Progenitor cell of endocrine pancreas (in vitro differentiated cells): ENCODE measurements at regions not wholly inside any gene's neighbourhood (a gene's known extent, or its start where the extent isn't known, plus 50 kb on each side); places are given as distances from the start of the nearest gene placed in this dataset.
A peak's percentile ranks its signal among the peaks of the same experiment; 100 is the strongest.

Source experiments
- DNase-seq: peaks from one replicate; pipeline ENCODE4 v3.0.0; 2021; ENCODE audit warnings: low spot score; ENCODE audit not compliant: unreplicated experiment
- H3K27ac Mint-ChIP-seq: 2 replicates; pipeline ENCODE4 v1.8.0; 2021; ENCODE audit warnings: mild to moderate bottlenecking, moderate library complexity, mixed read lengths
- H3K27me3 Mint-ChIP-seq: 2 replicates; pipeline ENCODE4 v1.8.0; 2021; ENCODE audit warnings: mixed read lengths
- H3K36me3 Mint-ChIP-seq: 2 replicates; pipeline ENCODE4 v1.8.0; 2022; ENCODE audit warnings: mixed read lengths; ENCODE audit not compliant: insufficient read depth
- H3K4me1 Mint-ChIP-seq: 2 replicates; pipeline ENCODE4 v1.8.0; 2021; ENCODE audit warnings: low read depth, mixed read lengths
- H3K4me3 Mint-ChIP-seq: 2 replicates; pipeline ENCODE4 v1.8.0; 2021; ENCODE audit warnings: low read depth, mild to moderate bottlenecking, moderate library complexity, mixed read lengths
- H3K9me3 Mint-ChIP-seq: 2 replicates; pipeline ENCODE4 v1.8.0; 2021; ENCODE audit warnings: low read depth, mixed read lengths
- TF ChIP-seq, protein P1 (sequence below): fragments of 200-600 bp; sonication (generic); IDR thresholded peaks from one replicate; pipeline ENCODE4 v1.5.0; 2021; ENCODE audit warnings: antibody characterized with exemption, mild to moderate bottlenecking; ENCODE audit not compliant: unreplicated experiment

DNA sequence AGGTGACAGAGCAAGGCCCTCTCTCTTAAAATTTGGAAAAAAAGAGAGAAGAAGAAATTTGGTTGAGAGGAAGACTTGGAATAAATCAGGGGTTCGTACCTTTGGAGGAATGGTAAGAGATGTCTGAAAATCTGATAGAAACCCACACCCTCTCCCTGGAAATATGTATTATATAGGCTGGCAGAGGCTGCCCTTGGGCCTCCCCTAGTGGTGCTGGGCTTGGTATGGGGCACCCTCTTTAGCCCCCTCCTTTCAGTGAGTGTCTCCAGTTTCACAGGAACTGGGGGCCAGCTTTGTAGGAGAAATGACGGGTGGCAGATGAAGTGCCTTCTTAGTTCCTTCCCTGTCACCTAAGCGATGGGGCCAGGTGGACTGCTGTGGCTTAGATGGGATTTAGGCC, 82.9 kb upstream of the SLC2A1 start:
- Mint-ChIP-seq H3K9me3 (no peaks in the 10 kb centered on the region), H3K27ac (no peak overlapping the region), H3K36me3 (no peaks in the 10 kb centered on the region), H3K4me1 (peaks cover 14% of the 10 kb centered on the region), H3K4me3 (no peak overlapping the region), H3K27me3 (peaks cover under 1% of the 10 kb centered on the region)
- TF ChIP-seq, protein P1, sequence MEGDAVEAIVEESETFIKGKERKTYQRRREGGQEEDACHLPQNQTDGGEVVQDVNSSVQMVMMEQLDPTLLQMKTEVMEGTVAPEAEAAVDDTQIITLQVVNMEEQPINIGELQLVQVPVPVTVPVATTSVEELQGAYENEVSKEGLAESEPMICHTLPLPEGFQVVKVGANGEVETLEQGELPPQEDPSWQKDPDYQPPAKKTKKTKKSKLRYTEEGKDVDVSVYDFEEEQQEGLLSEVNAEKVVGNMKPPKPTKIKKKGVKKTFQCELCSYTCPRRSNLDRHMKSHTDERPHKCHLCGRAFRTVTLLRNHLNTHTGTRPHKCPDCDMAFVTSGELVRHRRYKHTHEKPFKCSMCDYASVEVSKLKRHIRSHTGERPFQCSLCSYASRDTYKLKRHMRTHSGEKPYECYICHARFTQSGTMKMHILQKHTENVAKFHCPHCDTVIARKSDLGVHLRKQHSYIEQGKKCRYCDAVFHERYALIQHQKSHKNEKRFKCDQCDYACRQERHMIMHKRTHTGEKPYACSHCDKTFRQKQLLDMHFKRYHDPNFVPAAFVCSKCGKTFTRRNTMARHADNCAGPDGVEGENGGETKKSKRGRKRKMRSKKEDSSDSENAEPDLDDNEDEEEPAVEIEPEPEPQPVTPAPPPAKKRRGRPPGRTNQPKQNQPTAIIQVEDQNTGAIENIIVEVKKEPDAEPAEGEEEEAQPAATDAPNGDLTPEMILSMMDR, result no peak
- DNase-seq, result no peak

DNA sequence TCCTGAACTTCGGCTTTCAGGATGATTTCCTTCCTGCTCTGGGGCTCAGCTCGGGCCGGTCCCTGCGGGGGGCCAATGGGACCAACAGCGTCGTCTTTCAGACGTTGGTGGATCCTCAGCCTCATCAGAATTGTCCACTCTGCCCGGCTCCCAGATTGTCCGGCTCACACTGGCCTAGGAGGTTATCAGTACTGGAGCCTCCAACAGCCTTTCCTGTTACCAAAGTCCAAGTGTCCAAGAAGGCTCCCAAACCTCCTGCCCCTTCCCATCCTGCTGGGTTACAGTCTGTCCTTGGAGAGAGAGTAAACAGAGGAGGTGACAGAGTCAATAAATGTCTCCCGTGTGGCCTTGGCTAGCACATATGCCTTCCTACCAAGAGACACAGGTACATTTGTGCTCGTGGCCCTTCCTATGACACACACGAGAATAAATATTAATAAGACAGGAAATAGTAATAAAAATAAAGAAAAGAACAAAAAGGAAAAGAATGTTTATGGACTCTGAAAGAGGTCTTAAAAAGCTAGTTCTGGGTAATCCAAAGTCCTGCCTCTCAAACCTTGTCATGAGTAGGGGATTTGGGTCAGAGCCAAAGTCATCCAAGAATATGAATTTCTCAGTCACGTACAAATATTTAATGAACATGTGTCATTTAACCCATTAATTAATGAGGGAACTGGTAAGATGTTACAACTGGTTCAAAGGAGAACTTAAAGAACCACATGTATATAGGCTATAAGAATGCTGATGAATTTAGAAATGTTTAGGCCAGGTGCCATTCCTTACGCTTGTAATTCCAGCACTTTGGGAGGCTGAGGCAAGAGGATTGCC, 80.8 kb upstream of the SLC2A1 start:
- H3K27ac Mint-ChIP-seq, result no peak overlapping the region
- no peak overlapping the region for H3K4me3 Mint-ChIP-seq
- H3K4me1 Mint-ChIP-seq, result peaks cover 17% of the 10 kb centered on the region
- TF ChIP-seq, protein P1, result no peak
- H3K36me3 Mint-ChIP-seq, result no peaks in the 10 kb centered on the region
- no peaks in the 10 kb centered on the region for H3K9me3 Mint-ChIP-seq
- DNase-seq, result no peak
- peaks cover 3% of the 10 kb centered on the region for H3K27me3 Mint-ChIP-seq

DNA sequence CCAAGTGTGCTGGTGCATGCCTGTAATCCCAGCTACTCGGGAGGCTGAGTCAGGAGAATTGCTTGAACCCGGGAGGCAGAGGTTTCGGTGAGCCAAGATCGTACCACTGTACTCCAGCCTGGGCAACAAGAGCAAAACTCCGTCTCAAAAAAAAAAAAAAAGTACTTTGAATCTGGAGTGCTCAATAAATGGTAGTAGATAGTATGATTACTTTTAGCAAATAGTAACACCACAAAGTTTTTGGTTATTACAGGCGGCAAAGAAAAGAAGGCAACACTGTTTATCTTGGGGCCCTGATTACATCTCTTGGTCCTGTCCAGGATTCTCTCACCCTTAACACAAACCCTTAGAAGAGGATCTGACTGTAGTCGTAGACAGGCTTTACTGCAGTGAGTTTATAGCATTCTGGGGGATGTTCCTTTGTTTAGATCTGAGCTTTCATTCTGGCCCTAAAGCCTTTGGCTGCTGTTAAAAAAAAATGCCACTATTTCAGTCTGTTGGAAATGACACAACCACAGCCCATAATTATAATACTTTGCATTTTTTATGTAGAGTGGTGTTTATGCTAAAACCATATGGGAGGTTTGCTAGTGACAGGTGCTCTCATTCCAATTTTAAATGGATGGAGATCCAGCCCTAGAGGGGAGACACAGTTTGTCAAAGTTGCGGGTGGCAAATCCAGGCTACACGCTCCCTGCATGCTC, 79.7 kb upstream of the SLC2A1 start:
- H3K4me1 Mint-ChIP-seq, result peaks cover 18% of the 10 kb centered on the region
- H3K36me3 Mint-ChIP-seq, result no peaks in the 10 kb centered on the region
- DNase-seq, result no peak
- H3K9me3 Mint-ChIP-seq, result no peaks in the 10 kb centered on the region
- H3K27me3 Mint-ChIP-seq, result peaks cover 3% of the 10 kb centered on the region
- H3K27ac Mint-ChIP-seq, result no peak overlapping the region
- TF ChIP-seq, protein P1, result no peak
- no peak overlapping the region for H3K4me3 Mint-ChIP-seq

DNA sequence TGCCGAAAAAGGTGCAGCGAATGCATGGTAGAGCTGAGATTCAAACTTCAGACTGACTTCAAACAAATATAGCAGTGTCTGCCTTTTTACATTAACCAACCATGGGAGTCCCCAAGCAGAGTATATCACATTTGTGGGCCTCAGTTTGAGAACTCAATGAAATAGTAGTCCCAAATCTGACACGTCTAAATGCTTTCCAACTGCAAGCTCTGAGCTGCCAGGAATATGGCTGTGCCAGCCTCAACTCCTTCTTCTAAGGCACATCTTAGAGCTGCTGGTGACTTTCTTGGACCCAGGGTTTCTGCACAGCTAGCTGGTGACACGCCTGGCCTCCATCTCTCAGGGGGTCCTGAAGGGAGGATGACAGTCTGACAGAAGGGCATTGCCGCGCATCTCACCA, 78.8 kb upstream of the SLC2A1 start:
- H3K36me3 Mint-ChIP-seq, result no peaks in the 10 kb centered on the region

DNA sequence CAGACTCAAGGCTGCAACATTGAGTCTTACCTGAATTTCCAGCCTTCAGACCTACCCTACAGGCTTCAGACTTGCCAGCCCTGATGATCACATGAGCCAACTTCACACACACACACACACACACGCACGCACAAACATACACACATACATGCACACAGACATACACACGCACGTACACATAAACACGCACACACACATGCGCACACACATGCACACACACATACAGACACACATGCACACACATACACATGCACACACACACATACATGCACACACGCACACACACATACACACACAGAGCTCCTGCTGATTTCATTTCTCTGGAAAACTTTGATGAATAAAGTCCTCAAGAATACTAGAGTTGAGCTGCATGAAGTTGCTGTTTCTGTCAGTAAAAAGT, 78.3 kb upstream of the SLC2A1 start:
- no peaks in the 10 kb centered on the region for H3K9me3 Mint-ChIP-seq
- peaks cover 18% of the 10 kb centered on the region for H3K4me1 Mint-ChIP-seq
- TF ChIP-seq, protein P1, result no peak
- DNase-seq, result no peak
- peaks cover 3% of the 10 kb centered on the region for H3K27me3 Mint-ChIP-seq
- H3K27ac Mint-ChIP-seq, result peak overlapping the region; percentile 50
- H3K36me3 Mint-ChIP-seq, result no peaks in the 10 kb centered on the region
- H3K4me3 Mint-ChIP-seq, result no peak overlapping the region

More for the DNA sequence above, 78.8 kb upstream of the SLC2A1 start:
- Mint-ChIP-seq H3K9me3 (no peaks in the 10 kb centered on the region), H3K4me1 (peaks cover 18% of the 10 kb centered on the region), H3K27ac (no peak overlapping the region), H3K27me3 (peaks cover 3% of the 10 kb centered on the region), H3K4me3 (no peak overlapping the region)
- DNase-seq, result no peak
- TF ChIP-seq, protein P1, result no peak
